ENCODE measurements at regions not wholly inside any gene's neighbourhood (a gene's known extent, or its start where the extent isn't known, plus 50 kb on each side); places are given as distances from the start of the nearest gene placed in this dataset.

DNA sequence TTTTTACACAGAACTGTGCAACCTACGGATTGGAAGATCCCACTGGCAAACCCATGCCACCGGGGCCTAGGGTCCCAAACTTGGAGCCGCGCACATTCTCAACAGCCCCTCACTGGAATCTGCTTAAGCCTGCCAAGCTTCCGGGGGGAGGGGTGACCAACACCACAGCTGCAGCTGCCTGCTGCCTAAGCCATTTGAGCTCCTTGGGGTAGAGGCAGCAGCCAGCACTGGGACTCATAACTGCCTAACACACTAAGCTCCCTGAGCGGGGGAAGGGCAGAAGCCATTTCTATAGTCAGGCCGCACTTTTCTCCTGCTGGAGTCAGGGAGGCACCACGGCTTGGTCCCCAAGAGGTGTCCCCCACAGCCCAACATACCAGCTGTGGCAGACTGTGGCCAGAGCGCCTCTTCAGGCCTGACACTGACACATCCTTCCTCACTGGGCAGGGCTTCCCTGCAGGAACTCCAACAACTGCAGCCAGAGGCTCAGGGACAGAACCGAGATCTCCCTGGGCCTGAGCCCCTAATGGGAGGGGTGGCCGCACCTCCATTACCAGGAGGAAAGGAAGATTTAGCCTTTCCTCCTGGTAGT is 270.3 kb upstream of the ECI2 start:
- peaks cover 2% of the 10 kb centered on the region for H3K27me3 Mint-ChIP-seq (ENCODE audit: insufficient read depth, low read depth, poor library complexity)
- no peaks in the 10 kb centered on the region for H3F3A ChIP-seq (replicated peaks; ENCODE audit: low read depth)
- H2AFZ ChIP-seq = 0 out of 2 replicates have a peak overlapping the region, but pooled peaks have one; percentile 23
- H3K4me2 ChIP-seq = no peak overlapping the region
- peaks cover 19% of the 10 kb centered on the region for H3K4me1 Mint-ChIP-seq
- H3K27ac ChIP-seq (ENCODE audit: low read depth) = no peak overlapping the region
- ATAC-seq (peak; percentile 58), DNase-seq (ENCODE audit: low spot score) (peak; percentile 19)
- peaks cover 24% of the 10 kb centered on the region for H3K9me3 Mint-ChIP-seq
- H3K27ac Mint-ChIP-seq = no peak overlapping the region
- no peaks in the 10 kb centered on the region for H4K20me1 ChIP-seq (replicated peaks; ENCODE audit: insufficient read depth)
- no peak for TF ChIP-seq ZNF114 (CRISPR knock-in tag; IDR thresholded peaks at IDR 0.05)
- TF ChIP-seq, protein P1, sequence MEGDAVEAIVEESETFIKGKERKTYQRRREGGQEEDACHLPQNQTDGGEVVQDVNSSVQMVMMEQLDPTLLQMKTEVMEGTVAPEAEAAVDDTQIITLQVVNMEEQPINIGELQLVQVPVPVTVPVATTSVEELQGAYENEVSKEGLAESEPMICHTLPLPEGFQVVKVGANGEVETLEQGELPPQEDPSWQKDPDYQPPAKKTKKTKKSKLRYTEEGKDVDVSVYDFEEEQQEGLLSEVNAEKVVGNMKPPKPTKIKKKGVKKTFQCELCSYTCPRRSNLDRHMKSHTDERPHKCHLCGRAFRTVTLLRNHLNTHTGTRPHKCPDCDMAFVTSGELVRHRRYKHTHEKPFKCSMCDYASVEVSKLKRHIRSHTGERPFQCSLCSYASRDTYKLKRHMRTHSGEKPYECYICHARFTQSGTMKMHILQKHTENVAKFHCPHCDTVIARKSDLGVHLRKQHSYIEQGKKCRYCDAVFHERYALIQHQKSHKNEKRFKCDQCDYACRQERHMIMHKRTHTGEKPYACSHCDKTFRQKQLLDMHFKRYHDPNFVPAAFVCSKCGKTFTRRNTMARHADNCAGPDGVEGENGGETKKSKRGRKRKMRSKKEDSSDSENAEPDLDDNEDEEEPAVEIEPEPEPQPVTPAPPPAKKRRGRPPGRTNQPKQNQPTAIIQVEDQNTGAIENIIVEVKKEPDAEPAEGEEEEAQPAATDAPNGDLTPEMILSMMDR (conservative IDR thresholded peaks at IDR 0.05; ENCODE audit: low read depth in 2 of 2) = 0 out of 4 replicates have a peak, but pooled peaks of 1 of the 2 experiments have one; percentile 10
- H3K36me3 ChIP-seq (ENCODE audit: insufficient read depth) = no peaks in the 10 kb centered on the region
- no peaks in the 10 kb centered on the region for H3K79me2 ChIP-seq (replicated peaks; ENCODE audit: insufficient read depth)
- no peak overlapping the region for H3K4me3 Mint-ChIP-seq
- peaks cover 9% of the 10 kb centered on the region; the same call in 1 of the 2 replicates for H3K4me1 ChIP-seq (ENCODE audit: insufficient read depth)
- peaks cover 21% of the 10 kb centered on the region; the same call in 2 of the 3 replicates for H3K36me3 Mint-ChIP-seq (ENCODE audit: low read depth)
- no peak overlapping the region for H3K4me3 ChIP-seq
- H3K27me3 ChIP-seq (ENCODE audit: insufficient read depth) = no peaks in the 10 kb centered on the region
- H3K9me2 ChIP-seq (ENCODE audit: insufficient read depth) = no peaks in the 10 kb centered on the region

DNA sequence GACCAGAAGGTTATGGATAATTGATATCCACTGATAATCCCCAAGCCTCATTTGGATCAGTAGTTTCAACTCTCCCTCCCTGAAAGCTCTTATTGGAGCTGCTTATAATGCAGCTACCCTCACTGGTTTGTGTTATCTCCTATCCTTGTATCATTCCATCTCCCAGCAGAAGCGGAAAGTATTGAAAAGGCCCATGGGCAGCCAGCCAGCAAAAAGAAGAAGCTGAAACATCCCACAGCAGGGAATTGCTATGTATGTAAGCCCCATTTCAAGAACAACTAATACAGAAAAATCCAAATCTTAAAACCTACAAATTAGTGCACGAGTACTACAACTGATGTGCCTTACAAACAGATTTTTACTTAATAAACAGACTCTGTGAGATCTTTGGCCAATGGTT is 269.0 kb upstream of the ECI2 start:
- H3K4me3 ChIP-seq = no peak overlapping the region
- peaks cover 2% of the 10 kb centered on the region for H3K27me3 Mint-ChIP-seq (ENCODE audit: insufficient read depth, low read depth, poor library complexity)
- no peak overlapping the region for H3K4me3 Mint-ChIP-seq
- TF ChIP-seq ZNF114 (CRISPR knock-in tag; IDR thresholded peaks at IDR 0.05) (no peak), NANOG (IDR thresholded peaks at IDR 0.05; ENCODE audit: borderline replicate concordance) (no peak), ZNF331 (CRISPR knock-in tag; IDR thresholded peaks at IDR 0.05; ENCODE audit: low read depth) (no peak), CREB1 (CRISPR knock-in tag; IDR thresholded peaks at IDR 0.05; ENCODE audit: low read depth) (no peak)
- TF ChIP-seq, protein P2, sequence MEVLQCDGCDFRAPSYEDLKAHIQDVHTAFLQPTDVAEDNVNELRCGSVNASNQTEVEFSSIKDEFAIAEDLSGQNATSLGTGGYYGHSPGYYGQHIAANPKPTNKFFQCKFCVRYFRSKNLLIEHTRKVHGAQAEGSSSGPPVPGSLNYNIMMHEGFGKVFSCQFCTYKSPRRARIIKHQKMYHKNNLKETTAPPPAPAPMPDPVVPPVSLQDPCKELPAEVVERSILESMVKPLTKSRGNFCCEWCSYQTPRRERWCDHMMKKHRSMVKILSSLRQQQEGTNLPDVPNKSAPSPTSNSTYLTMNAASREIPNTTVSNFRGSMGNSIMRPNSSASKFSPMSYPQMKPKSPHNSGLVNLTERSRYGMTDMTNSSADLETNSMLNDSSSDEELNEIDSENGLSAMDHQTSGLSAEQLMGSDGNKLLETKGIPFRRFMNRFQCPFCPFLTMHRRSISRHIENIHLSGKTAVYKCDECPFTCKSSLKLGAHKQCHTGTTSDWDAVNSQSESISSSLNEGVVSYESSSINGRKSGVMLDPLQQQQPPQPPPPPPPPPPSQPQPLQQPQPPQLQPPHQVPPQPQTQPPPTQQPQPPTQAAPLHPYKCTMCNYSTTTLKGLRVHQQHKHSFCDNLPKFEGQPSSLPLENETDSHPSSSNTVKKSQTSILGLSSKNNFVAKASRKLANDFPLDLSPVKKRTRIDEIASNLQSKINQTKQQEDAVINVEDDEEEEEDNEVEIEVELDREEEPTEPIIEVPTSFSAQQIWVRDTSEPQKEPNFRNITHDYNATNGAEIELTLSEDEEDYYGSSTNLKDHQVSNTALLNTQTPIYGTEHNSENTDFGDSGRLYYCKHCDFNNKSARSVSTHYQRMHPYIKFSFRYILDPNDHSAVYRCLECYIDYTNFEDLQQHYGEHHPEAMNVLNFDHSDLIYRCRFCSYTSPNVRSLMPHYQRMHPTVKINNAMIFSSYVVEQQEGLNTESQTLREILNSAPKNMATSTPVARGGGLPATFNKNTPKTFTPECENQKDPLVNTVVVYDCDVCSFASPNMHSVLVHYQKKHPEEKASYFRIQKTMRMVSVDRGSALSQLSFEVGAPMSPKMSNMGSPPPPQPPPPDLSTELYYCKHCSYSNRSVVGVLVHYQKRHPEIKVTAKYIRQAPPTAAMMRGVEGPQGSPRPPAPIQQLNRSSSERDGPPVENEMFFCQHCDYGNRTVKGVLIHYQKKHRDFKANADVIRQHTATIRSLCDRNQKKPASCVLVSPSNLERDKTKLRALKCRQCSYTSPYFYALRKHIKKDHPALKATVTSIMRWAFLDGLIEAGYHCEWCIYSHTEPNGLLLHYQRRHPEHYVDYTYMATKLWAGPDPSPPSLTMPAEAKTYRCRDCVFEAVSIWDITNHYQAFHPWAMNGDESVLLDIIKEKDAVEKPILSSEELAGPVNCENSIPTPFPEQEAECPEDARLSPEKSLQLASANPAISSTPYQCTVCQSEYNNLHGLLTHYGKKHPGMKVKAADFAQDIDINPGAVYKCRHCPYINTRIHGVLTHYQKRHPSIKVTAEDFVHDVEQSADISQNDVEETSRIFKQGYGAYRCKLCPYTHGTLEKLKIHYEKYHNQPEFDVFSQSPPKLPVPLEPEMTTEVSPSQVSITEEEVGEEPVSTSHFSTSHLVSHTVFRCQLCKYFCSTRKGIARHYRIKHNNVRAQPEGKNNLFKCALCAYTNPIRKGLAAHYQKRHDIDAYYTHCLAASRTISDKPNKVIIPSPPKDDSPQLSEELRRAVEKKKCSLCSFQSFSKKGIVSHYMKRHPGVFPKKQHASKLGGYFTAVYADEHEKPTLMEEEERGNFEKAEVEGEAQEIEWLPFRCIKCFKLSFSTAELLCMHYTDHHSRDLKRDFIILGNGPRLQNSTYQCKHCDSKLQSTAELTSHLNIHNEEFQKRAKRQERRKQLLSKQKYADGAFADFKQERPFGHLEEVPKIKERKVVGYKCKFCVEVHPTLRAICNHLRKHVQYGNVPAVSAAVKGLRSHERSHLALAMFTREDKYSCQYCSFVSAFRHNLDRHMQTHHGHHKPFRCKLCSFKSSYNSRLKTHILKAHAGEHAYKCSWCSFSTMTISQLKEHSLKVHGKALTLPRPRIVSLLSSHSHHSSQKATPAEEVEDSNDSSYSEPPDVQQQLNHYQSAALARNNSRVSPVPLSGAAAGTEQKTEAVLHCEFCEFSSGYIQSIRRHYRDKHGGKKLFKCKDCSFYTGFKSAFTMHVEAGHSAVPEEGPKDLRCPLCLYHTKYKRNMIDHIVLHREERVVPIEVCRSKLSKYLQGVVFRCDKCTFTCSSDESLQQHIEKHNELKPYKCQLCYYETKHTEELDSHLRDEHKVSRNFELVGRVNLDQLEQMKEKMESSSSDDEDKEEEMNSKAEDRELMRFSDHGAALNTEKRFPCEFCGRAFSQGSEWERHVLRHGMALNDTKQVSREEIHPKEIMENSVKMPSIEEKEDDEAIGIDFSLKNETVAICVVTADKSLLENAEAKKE (CRISPR knock-in tag; IDR thresholded peaks at IDR 0.05) = no peak
- H3K36me3 Mint-ChIP-seq (ENCODE audit: low read depth) = peaks cover 21% of the 10 kb centered on the region; the same call in 2 of the 3 replicates
- no peak overlapping the region for H2AFZ ChIP-seq
- ATAC-seq (no peak), DNase-seq (ENCODE audit: low spot score) (no peak)
- H3K9me2 ChIP-seq (ENCODE audit: insufficient read depth) = no peaks in the 10 kb centered on the region
- no peaks in the 10 kb centered on the region for H3F3A ChIP-seq (replicated peaks; ENCODE audit: low read depth)
- H3K27ac Mint-ChIP-seq = no peak overlapping the region
- H3K79me2 ChIP-seq (replicated peaks; ENCODE audit: insufficient read depth) = no peaks in the 10 kb centered on the region
- H3K4me1 ChIP-seq (ENCODE audit: insufficient read depth) = peaks cover 9% of the 10 kb centered on the region; the same call in 1 of the 2 replicates
- H3K9me3 Mint-ChIP-seq = peaks cover 24% of the 10 kb centered on the region
- no peaks in the 10 kb centered on the region for H3K27me3 ChIP-seq (ENCODE audit: insufficient read depth)
- no peak overlapping the region for H3K4me2 ChIP-seq
- no peak overlapping the region for H3K27ac ChIP-seq (ENCODE audit: low read depth)
- no peaks in the 10 kb centered on the region for H3K36me3 ChIP-seq (ENCODE audit: insufficient read depth)
- H3K4me1 Mint-ChIP-seq = peaks cover 19% of the 10 kb centered on the region
- no peaks in the 10 kb centered on the region for H4K20me1 ChIP-seq (replicated peaks; ENCODE audit: insufficient read depth)

Measured in GM23338 (cell line).